ENCODE measurements at regions not wholly inside any gene's neighbourhood (a gene's known extent, or its start where the extent isn't known, plus 50 kb on each side); places are given as distances from the start of the nearest gene placed in this dataset.

DNA sequence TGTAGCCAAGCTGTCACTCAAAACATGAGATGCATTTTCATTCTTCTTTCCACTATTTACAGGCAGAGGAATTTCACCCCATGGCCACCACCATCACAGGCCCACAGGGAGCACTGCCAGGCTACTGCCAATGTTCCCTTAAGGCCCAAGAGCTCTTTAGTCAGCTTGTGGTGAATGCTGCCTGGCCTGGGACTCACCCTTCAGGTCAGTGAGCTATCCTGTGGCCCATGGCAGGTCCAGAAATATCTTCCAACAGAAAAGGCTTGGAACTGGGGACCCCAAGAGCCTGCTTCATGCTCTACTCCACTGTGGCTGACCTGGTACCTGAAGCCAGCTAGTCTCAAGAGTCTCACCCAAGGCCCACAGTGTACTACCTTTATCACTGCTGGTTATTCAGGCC lies 1518.7 kb upstream of the CDH9 start:
- TF ChIP-seq, protein P1, sequence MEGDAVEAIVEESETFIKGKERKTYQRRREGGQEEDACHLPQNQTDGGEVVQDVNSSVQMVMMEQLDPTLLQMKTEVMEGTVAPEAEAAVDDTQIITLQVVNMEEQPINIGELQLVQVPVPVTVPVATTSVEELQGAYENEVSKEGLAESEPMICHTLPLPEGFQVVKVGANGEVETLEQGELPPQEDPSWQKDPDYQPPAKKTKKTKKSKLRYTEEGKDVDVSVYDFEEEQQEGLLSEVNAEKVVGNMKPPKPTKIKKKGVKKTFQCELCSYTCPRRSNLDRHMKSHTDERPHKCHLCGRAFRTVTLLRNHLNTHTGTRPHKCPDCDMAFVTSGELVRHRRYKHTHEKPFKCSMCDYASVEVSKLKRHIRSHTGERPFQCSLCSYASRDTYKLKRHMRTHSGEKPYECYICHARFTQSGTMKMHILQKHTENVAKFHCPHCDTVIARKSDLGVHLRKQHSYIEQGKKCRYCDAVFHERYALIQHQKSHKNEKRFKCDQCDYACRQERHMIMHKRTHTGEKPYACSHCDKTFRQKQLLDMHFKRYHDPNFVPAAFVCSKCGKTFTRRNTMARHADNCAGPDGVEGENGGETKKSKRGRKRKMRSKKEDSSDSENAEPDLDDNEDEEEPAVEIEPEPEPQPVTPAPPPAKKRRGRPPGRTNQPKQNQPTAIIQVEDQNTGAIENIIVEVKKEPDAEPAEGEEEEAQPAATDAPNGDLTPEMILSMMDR (IDR thresholded peaks at IDR 0.05): no peak
- no peak overlapping the region for H3K27ac ChIP-seq

DNA sequence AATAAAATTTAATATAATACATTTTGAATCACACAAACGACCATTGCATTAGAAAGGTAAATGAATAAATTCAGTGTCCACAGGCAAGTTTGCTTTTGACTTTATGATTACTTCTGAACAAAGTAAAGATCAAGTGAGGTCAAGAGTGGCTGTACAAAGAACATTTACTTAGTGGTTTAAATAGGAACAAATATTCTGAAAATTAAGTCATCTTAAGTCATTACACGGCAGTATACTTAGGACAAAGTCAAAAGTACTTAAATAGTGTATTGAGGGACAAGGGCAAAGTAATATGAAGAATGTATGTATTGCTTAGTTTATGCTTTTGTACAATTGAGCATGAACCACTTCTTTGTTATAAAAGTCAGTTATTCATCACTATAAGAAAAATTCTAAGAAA lies 1511.2 kb upstream of the CDH9 start:
- TF ChIP-seq ZFX (IDR thresholded peaks at IDR 0.05; ENCODE audit: borderline replicate concordance): no peak
- TF ChIP-seq, protein P1 (IDR thresholded peaks at IDR 0.05): no peak
- H3K27ac ChIP-seq: no peak overlapping the region

DNA sequence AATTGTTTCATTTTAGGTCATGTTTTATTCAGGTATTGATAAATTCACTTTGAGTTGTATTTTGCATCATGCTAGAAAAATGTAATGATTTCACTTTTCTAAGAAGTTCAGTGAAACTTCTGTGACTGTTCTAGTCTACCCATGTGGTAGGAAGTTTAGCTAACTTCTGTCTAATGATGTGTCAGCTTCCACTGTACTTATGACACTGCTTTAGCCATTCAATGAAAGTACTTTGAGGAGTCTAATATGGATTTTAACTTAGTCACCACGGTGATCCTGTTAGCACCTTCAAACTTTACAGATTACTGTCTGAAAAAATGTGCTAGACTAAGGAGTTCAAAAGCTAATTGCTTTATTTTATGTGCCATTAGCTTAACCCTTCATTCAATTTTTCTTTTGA lies 1510.5 kb upstream of the CDH9 start:
- TF ChIP-seq ZFX (IDR thresholded peaks at IDR 0.05; ENCODE audit: borderline replicate concordance): no peak
- TF ChIP-seq, protein P1 (IDR thresholded peaks at IDR 0.05): no peak
- H3K27ac ChIP-seq: no peak overlapping the region

DNA sequence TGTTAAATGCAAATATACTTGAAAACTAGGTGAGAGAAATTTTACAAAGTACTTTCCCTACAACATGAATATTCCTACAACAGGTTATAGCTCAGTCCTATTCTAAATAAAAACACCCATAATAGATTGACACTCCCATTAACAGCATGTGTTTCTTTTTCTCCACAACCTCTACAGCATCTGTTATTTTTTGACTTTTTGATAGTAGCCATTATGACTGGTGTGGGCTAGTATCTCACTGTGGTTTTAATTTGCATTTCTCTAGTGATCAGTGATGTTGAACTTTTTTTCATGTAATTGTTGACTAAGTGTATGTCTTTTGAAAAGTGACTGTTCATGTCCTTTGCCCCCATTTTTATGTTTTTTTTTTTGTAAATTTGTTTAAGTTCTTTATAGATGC lies 1506.1 kb upstream of the CDH9 start:
- TF ChIP-seq, protein P1 (IDR thresholded peaks at IDR 0.05): no peak
- no peak for TF ChIP-seq ZFX (IDR thresholded peaks at IDR 0.05; ENCODE audit: borderline replicate concordance)
- no peak overlapping the region for H3K27ac ChIP-seq

- TF ChIP-seq, protein P1 (IDR thresholded peaks at IDR 0.05): no peak
- no peak for TF ChIP-seq ZFX (IDR thresholded peaks at IDR 0.05; ENCODE audit: borderline replicate concordance)
- no peak overlapping the region for H3K27ac ChIP-seq
Measured at GRCh38 chr5:28543473-28544098, 1505.2 kb upstream of the CDH9 start.

DNA sequence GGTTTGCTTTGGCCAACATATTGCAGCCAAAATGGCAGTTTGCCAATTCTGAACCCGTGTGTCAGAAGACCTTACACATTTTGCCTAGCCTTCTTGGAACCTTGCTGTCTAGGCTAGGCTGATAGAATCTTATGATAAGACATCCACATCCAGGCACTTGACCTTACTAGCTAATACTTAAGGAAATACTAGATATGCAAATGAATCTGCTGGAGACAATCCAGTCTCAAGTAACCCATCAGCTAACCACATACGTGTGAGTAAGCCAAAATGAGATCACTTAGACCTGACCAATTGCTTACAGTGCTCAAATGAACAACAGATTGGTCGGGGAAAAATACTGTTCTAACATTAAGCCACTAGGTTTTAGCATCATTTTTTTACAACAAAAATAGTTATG lies 1504.6 kb upstream of the CDH9 start:
- TF ChIP-seq, protein P1 (IDR thresholded peaks at IDR 0.05): no peak
- TF ChIP-seq ZFX (IDR thresholded peaks at IDR 0.05; ENCODE audit: borderline replicate concordance): no peak
- H3K27ac ChIP-seq: no peak overlapping the region

DNA sequence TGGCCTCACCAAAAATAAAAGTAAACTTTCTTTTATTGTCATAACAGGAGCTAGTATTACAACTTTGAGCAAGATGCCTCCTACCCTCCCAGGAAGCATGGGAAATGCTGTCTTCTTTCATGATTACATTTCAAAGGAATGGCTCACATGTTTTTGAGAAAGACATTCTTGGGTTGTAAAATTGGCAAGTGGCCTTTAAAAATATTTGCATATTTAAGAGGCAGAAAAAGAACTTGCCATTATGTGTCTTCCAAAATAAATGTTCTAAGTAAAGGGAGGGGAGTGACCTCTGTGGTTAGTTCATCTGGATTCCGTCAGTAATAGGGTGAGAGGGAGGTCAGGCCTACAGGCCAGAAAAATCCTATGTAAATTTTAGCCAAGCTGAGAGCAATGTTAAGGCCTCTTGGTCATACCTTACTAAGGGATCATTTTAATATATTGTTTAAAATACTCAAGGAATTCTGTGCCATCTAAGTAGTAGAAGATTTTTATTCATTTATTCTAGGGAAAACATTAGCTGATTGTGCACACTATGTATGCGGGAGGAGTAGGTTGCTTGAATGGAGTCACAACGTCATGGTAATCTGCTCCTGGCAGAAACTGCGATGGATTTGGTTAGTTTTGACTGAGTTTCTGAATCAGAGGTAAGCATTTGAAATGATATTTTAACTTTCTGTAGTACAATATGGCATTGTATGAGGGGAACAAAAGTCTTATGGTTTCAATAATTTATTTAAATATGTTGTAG lies 1485.7 kb upstream of the CDH9 start:
- TF ChIP-seq ZFX (IDR thresholded peaks at IDR 0.05; ENCODE audit: borderline replicate concordance): no peak
- TF ChIP-seq, protein P1 (IDR thresholded peaks at IDR 0.05): no peak
- H3K27ac ChIP-seq: no peak overlapping the region
